Esophagus squamous epithelium (tissue), 5 donors: ENCODE measurements at regions not wholly inside any gene's neighbourhood (a gene's known extent, or its start where the extent isn't known, plus 50 kb on each side); places are given as distances from the start of the nearest gene placed in this dataset.

Source experiments
- DNase-seq: peaks from one replicate; lab custom pipeline; 2025; lab: John Stamatoyannopoulos, UW
- H3K27ac ChIP-seq, 4 donors: fragments of 200-600 bp; sonication (generic); one replicate each; pipeline ENCODE4 v1.5.1; 2016 to 2019; ENCODE audit warnings: mild to moderate bottlenecking in 1 of 4
- H3K27me3 ChIP-seq, 4 donors: fragments of 200-600 bp; sonication (generic); 1 replicate in 3 of 4; 2 replicates in 1 of 4; pipeline versions ENCODE4 v1.5.1 to v1.6.0; 2017 to 2021; ENCODE audit warnings: antibody characterized with exemption in 1 of 4
- H3K36me3 ChIP-seq, 3 donors: fragments of 200-600 bp; sonication (generic); one replicate each; pipeline ENCODE4 v1.5.1; 2016 to 2019
- H3K4me1 ChIP-seq, 3 donors: fragments of 200-600 bp; sonication (generic); one replicate each; pipeline ENCODE4 v1.5.1; 2017 to 2019
- H3K4me3 ChIP-seq, 4 donors: fragments of 200-600 bp; sonication (generic); 1 replicate in 3 of 4; 2 replicates in 1 of 4; pipeline ENCODE4 v1.5.1; 2016 to 2019; ENCODE audit warnings: mild to moderate bottlenecking in 2 of 4, moderate library complexity in 1 of 4
- H3K9me3 ChIP-seq, 3 donors: fragments of 200-600 bp; sonication (generic); one replicate each; pipeline ENCODE4 v1.5.1; 2016 to 2019
- POLR2A ChIP-seq, 4 donors: fragments of 450-650 bp; IDR thresholded peaks; one replicate each; pipeline ENCODE4 v1.6.1; 2017; ENCODE audit warnings: antibody characterized with exemption in 4 of 4, mild to moderate bottlenecking in 4 of 4, moderate library complexity in 3 of 4
- WGBS, 2 donors: methylation state at CpG; one replicate each; pipeline ENCODE4 v1.1.5; 2018; 5-methylcytosine and 5-hydroxymethylcytosine counted together
- intact Hi-C: fragments of 100-400 bp; cut with DNase I; formaldehyde crosslinking; loops from one replicate; pipeline ENCODE4 v1.15.0; 2022
- TF ChIP-seq, protein P1 (sequence below), 6 experiments: fragments of 450-650 bp in 4 of 6; fragments of 200-600 bp in 2 of 6; sonication (generic) in 2 of 6; IDR thresholded peaks; one replicate each; pipeline ENCODE4 v1.5.1; 2016 to 2019; ENCODE audit warnings: antibody characterized with exemption in 6 of 6, mild to moderate bottlenecking in 4 of 6, moderate library complexity in 4 of 6
- donor health status: DM: yes; HTN: yes; CAD: no.

DNA sequence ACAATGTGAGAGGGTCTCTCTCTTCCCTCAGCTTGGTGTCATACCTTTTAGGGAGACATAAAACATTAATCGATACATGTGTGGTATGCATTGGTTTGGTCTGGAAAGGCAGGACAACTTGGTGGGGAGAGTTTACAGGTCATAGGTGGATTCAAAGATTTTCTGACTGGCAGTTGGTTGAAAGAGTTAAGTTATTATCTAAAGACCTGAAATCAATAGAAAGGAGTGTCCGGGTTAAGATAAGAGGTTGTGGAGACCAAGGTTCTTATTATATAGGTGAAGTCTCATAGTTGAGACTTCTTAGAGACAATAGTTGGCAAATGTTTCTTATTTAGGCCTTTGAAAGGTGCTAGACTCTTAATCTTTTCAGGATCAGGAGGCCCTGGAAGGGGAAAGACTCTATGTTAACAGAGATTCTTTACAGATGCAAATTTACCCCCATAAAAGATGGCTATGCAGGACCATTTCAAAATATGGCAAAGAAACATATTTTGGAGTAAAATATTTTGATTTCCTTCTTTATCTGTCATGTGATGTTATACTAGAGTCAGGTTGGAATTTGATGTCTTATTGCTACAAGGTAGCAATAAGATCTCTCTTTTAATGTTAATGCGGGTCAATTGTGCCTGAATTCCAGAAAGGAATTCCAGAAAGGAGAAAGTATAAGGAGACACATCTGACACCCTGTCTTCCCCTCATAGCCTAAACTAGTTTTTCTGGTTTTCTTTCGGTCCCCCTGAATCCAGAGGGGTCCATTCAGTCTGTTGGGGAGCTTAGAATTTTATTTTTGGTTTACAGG, 59.2 kb upstream of the RCBTB2 start:
- Histone ChIP-seq H3K36me3 (no peaks in the 10 kb centered on the region), H3K9me3 (no peaks in the 10 kb centered on the region), H3K4me3 (no peak overlapping the region), H3K4me1 (peaks cover 0 to 20% (median 0%) of the 10 kb centered on the region in 3 donors), H3K27me3 (no peaks in the 10 kb centered on the region), H3K27ac (no peak overlapping the region)
- 84 to 88% methylated on average over 4 of the region's 4 CpGs for WGBS, 2 donors
- TF ChIP-seq POLR2A (IDR thresholded peaks at IDR 0.05), result no peak
- TF ChIP-seq, protein P1, sequence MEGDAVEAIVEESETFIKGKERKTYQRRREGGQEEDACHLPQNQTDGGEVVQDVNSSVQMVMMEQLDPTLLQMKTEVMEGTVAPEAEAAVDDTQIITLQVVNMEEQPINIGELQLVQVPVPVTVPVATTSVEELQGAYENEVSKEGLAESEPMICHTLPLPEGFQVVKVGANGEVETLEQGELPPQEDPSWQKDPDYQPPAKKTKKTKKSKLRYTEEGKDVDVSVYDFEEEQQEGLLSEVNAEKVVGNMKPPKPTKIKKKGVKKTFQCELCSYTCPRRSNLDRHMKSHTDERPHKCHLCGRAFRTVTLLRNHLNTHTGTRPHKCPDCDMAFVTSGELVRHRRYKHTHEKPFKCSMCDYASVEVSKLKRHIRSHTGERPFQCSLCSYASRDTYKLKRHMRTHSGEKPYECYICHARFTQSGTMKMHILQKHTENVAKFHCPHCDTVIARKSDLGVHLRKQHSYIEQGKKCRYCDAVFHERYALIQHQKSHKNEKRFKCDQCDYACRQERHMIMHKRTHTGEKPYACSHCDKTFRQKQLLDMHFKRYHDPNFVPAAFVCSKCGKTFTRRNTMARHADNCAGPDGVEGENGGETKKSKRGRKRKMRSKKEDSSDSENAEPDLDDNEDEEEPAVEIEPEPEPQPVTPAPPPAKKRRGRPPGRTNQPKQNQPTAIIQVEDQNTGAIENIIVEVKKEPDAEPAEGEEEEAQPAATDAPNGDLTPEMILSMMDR (IDR thresholded peaks at IDR 0.05), result no peak
- no peak for DNase-seq
- intact Hi-C loops, result loop anchor here (10.0 kb wide), 1 partner anchor 173 kb away; no protein-coding TSS in a partner anchor

DNA sequence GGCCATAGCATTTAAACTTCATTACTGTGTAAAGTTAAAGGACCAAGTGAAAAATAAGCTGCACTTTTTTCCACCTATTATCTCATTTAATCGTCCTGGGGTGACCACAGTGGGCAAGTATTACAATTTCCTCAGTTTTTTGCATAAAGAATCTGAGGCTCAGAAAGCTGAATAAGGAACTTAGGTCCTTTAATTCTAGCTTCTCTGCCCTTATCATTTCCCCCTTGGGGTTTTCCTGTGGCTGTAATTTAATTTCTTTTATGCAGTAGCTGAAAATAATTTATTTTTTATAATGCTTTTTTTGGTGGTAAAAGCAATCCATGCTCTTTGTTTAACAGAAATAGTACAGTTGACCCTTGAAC, 59.8 kb upstream of the RCBTB2 start:
- 60 to 75% methylated on average over 1 of the region's 1 CpG for WGBS, 2 donors
- DNase-seq, result no peak
- Histone ChIP-seq H3K27ac (no peak overlapping the region), H3K4me3 (no peak overlapping the region), H3K4me1 (peaks cover 0 to 16% (median 0%) of the 10 kb centered on the region in 3 donors), H3K27me3 (no peaks in the 10 kb centered on the region), H3K9me3 (no peaks in the 10 kb centered on the region), H3K36me3 (no peaks in the 10 kb centered on the region)
- intact Hi-C loops, result loop anchor here (10.0 kb wide), 1 partner anchor 172 kb away; no protein-coding TSS in a partner anchor
- TF ChIP-seq, protein P1 (IDR thresholded peaks at IDR 0.05), result no peak
- TF ChIP-seq POLR2A (IDR thresholded peaks at IDR 0.05), result no peak

DNA sequence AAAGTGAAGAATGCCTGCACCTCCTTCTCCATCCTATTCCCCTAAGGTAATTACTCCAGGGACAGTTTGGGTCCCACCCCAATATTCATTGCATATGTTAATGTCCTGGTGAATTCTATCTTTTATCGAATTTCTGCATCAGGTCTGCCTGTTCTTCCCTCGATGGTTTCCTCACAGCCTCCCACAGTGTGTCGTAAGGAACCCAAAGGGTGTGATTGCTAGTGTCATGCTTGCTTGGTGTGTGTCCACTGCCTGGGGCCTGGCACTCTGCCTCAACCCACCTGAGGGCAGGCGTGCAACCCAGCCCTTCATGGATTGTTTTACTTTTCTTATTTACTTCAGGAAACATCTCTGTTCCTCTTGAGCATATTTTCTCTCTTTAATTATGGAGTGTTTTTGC, 60.2 kb upstream of the CYSLTR2 start:
- Histone ChIP-seq H3K4me3 (no peak overlapping the region), H3K27ac (no peak overlapping the region), H3K9me3 (no peaks in the 10 kb centered on the region), H3K27me3 (no peaks in the 10 kb centered on the region), H3K4me1 (peaks cover 0 to 16% (median 0%) of the 10 kb centered on the region in 3 donors), H3K36me3 (no peaks in the 10 kb centered on the region)
- TF ChIP-seq, protein P1 (IDR thresholded peaks at IDR 0.05), result no peak
- no peak for TF ChIP-seq POLR2A (IDR thresholded peaks at IDR 0.05)
- no peak for DNase-seq
- 63 to 80% methylated on average over 4 of the region's 4 CpGs for WGBS, 2 donors
- intact Hi-C loops, result loop anchor here (10.0 kb wide), 1 partner anchor 171 kb away; no protein-coding TSS in a partner anchor

DNA sequence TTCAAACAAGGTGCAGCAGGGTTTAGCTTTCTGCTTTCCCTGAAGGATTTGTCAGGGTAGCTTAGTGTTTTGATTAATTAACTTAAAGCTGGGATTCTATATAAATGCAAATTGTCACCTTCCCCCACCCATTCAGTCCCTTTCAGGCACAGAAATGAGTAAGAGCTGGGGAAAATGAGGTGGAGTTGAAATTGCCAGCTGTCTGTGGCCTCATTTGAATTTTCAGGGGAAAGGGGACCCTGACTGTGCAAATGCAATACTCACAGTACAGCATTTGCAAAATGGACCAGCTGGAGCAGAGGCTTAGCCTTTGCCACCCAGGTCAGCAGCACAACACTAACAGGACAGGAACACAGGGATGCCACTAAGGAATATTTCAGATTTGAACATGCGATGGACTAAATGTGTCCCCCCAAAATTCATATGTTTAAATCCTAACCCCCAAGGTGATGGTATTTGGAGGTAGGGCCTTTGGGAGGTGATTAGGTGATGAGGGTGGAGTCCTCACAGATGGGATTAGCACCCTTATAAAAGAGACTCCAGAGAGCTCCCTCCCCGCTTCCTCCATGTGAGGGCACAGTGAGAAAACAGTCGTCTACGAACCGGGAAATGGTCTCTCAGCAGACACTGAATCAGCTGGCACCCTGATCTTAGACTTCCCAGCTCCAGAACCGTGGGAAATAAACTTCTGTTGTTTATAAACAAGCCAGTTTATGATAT, 59.5 kb upstream of the CYSLTR2 start:
- peaks cover 0 to 16% (median 0%) of the 10 kb centered on the region in 3 donors for H3K4me1 ChIP-seq
- TF ChIP-seq, protein P1 (IDR thresholded peaks at IDR 0.05), result no peak
- no peak for TF ChIP-seq POLR2A (IDR thresholded peaks at IDR 0.05)
- no peak for DNase-seq
- H3K27me3 ChIP-seq, result no peaks in the 10 kb centered on the region
- H3K9me3 ChIP-seq, result no peaks in the 10 kb centered on the region
- no peak overlapping the region for H3K27ac ChIP-seq
- no peaks in the 10 kb centered on the region for H3K36me3 ChIP-seq
- intact Hi-C loops, result loop anchor here (10.0 kb wide), 1 partner anchor 171 kb away; no protein-coding TSS in a partner anchor
- 55 to 79% methylated on average over 3 to 6 of the region's 6 CpGs for WGBS, 2 donors
- H3K4me3 ChIP-seq, result no peak overlapping the region
